ENCODE measurements at regions not wholly inside any gene's neighbourhood (a gene's known extent, or its start where the extent isn't known, plus 50 kb on each side); places are given as distances from the start of the nearest gene placed in this dataset.

GRCh38 chr12:89991807-89992590 lies 283.4 kb upstream of the ATP2B1 start:
- no peak for FAIRE-seq
- TF ChIP-seq, protein P1, sequence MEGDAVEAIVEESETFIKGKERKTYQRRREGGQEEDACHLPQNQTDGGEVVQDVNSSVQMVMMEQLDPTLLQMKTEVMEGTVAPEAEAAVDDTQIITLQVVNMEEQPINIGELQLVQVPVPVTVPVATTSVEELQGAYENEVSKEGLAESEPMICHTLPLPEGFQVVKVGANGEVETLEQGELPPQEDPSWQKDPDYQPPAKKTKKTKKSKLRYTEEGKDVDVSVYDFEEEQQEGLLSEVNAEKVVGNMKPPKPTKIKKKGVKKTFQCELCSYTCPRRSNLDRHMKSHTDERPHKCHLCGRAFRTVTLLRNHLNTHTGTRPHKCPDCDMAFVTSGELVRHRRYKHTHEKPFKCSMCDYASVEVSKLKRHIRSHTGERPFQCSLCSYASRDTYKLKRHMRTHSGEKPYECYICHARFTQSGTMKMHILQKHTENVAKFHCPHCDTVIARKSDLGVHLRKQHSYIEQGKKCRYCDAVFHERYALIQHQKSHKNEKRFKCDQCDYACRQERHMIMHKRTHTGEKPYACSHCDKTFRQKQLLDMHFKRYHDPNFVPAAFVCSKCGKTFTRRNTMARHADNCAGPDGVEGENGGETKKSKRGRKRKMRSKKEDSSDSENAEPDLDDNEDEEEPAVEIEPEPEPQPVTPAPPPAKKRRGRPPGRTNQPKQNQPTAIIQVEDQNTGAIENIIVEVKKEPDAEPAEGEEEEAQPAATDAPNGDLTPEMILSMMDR (IDR thresholded peaks at IDR 0.05; ENCODE audit: insufficient read depth, missing control alignments) = no peak

GRCh38 chr12:89988188-89988915 lies 279.7 kb upstream of the ATP2B1 start:
- TF ChIP-seq, protein P1 (IDR thresholded peaks at IDR 0.05; ENCODE audit: insufficient read depth, missing control alignments) = no peak
- no peak for DNase-seq (ENCODE audit: insufficient read length, low spot score)
- FAIRE-seq = peak; percentile 87

More at GRCh38 chr12:89991807-89992590, 283.4 kb upstream of the ATP2B1 start:
- no peak for DNase-seq (ENCODE audit: insufficient read length, low spot score)

GRCh38 chr12:89985935-89986334 lies 277.3 kb upstream of the ATP2B1 start:
- TF ChIP-seq, protein P1 (IDR thresholded peaks at IDR 0.05; ENCODE audit: insufficient read depth, missing control alignments) = no peak
- FAIRE-seq = no peak
- DNase-seq (ENCODE audit: insufficient read length, low spot score) = no peak

- TF ChIP-seq, protein P1 (IDR thresholded peaks at IDR 0.05; ENCODE audit: insufficient read depth, missing control alignments) = no peak
- no peak for DNase-seq (ENCODE audit: insufficient read length, low spot score)
- no peak for FAIRE-seq
Observed at GRCh38 chr12:89984846-89985245, 276.2 kb upstream of the ATP2B1 start.

DNA sequence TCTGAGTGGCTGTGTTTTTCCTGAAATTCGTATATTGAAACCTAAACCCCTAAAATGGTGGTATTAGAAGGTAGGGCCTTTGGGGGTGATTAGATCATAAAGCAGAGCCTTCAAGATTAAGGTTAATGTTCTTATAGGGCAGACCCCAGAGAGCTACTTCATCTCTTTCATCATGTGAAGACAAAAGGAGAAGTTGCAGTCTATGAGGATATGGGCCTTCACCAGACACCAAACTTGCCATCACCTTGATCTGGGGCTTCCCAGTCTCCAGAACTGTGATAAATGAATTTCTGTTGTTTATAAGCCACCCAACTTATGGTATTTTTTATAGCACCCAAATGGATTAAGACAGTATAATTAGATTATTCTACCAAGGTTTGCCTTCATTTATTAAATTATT lies 275.0 kb upstream of the ATP2B1 start:
- FAIRE-seq (no peak), DNase-seq (ENCODE audit: insufficient read length, low spot score) (no peak)
- TF ChIP-seq, protein P1 (IDR thresholded peaks at IDR 0.05; ENCODE audit: insufficient read depth, missing control alignments) = no peak

- DNase-seq (ENCODE audit: insufficient read length, low spot score) (no peak), FAIRE-seq (no peak)
- TF ChIP-seq, protein P1 (IDR thresholded peaks at IDR 0.05; ENCODE audit: insufficient read depth, missing control alignments) = no peak
Observed at GRCh38 chr12:89980236-89980635, 271.6 kb upstream of the ATP2B1 start.

Measured in D721Med (cell line).